ENCODE measurements at regions not wholly inside any gene's neighbourhood (a gene's known extent, or its start where the extent isn't known, plus 50 kb on each side); places are given as distances from the start of the nearest gene placed in this dataset.

- Histone ChIP-seq H3K4me3 (ENCODE audit: insufficient read depth, low read length) (no peak overlapping the region), H3K4me2 (ENCODE audit: insufficient read depth, low read length) (no peak overlapping the region), H3K4me1 (ENCODE audit: insufficient read depth, low read length) (peaks cover 4% of the 10 kb centered on the region), H3K79me2 (ENCODE audit: insufficient read depth, low read length) (no peaks in the 10 kb centered on the region), H2AFZ (ENCODE audit: low read length) (peak overlapping the region; percentile 44), H4K20me1 (ENCODE audit: insufficient read depth, low read length) (no peaks in the 10 kb centered on the region), H3K27ac (ENCODE audit: low read depth, low read length) (no peak overlapping the region), H3K36me3 (ENCODE audit: insufficient read depth, low read length) (no peaks in the 10 kb centered on the region), H3K27me3 (ENCODE audit: insufficient read depth, low read length) (no peaks in the 10 kb centered on the region), H3K9me3 (ENCODE audit: low read depth, low read length) (no peaks in the 10 kb centered on the region)
- no peak for TF ChIP-seq CTCF (IDR thresholded peaks at IDR 0.05; ENCODE audit: extremely low read depth, low read depth, low read length)
- peak; percentile 9 for DNase-seq (ENCODE audit: insufficient read length, low spot score, missing footprints)
Observed at GRCh38 chr16:64196444-64196843, 925.4 kb downstream of the CDH11 start.

- H3K9me3 ChIP-seq (ENCODE audit: low read depth, low read length) = no peaks in the 10 kb centered on the region
- H3K27ac ChIP-seq (ENCODE audit: low read depth, low read length) = no peak overlapping the region
- no peaks in the 10 kb centered on the region for H3K27me3 ChIP-seq (ENCODE audit: insufficient read depth, low read length)
- no peak overlapping the region for H3K4me2 ChIP-seq (ENCODE audit: insufficient read depth, low read length)
- H4K20me1 ChIP-seq (ENCODE audit: insufficient read depth, low read length) = no peaks in the 10 kb centered on the region
- TF ChIP-seq CTCF (IDR thresholded peaks at IDR 0.05; ENCODE audit: extremely low read depth, low read depth, low read length) = no peak
- H3K36me3 ChIP-seq (ENCODE audit: insufficient read depth, low read length) = no peaks in the 10 kb centered on the region
- no peak overlapping the region for H3K4me3 ChIP-seq (ENCODE audit: insufficient read depth, low read length)
- H3K4me1 ChIP-seq (ENCODE audit: insufficient read depth, low read length) = no peaks in the 10 kb centered on the region
- DNase-seq (ENCODE audit: insufficient read length, low spot score, missing footprints) = no peak
- no peaks in the 10 kb centered on the region for H3K79me2 ChIP-seq (ENCODE audit: insufficient read depth, low read length)
- no peak overlapping the region for H2AFZ ChIP-seq (ENCODE audit: low read length)
Observed at GRCh38 chr16:64185954-64186353, 935.9 kb downstream of the CDH11 start.

GRCh38 chr16:64184156-64184555 lies 937.7 kb downstream of the CDH11 start:
- no peak for DNase-seq (ENCODE audit: insufficient read length, low spot score, missing footprints)
- H3K36me3 ChIP-seq (ENCODE audit: insufficient read depth, low read length) = no peaks in the 10 kb centered on the region
- H3K79me2 ChIP-seq (ENCODE audit: insufficient read depth, low read length) = no peaks in the 10 kb centered on the region
- no peaks in the 10 kb centered on the region for H3K4me1 ChIP-seq (ENCODE audit: insufficient read depth, low read length)
- no peak for TF ChIP-seq CTCF (IDR thresholded peaks at IDR 0.05; ENCODE audit: extremely low read depth, low read depth, low read length)
- H3K4me2 ChIP-seq (ENCODE audit: insufficient read depth, low read length) = no peak overlapping the region
- H2AFZ ChIP-seq (ENCODE audit: low read length) = no peak overlapping the region
- H3K27me3 ChIP-seq (ENCODE audit: insufficient read depth, low read length) = no peaks in the 10 kb centered on the region
- H3K27ac ChIP-seq (ENCODE audit: low read depth, low read length) = no peak overlapping the region
- no peaks in the 10 kb centered on the region for H4K20me1 ChIP-seq (ENCODE audit: insufficient read depth, low read length)
- H3K4me3 ChIP-seq (ENCODE audit: insufficient read depth, low read length) = no peak overlapping the region
- no peaks in the 10 kb centered on the region for H3K9me3 ChIP-seq (ENCODE audit: low read depth, low read length)

GRCh38 chr16:64182985-64183384 lies 938.9 kb downstream of the CDH11 start:
- H2AFZ ChIP-seq (ENCODE audit: low read length) = no peak overlapping the region
- no peaks in the 10 kb centered on the region for H3K27me3 ChIP-seq (ENCODE audit: insufficient read depth, low read length)
- H3K36me3 ChIP-seq (ENCODE audit: insufficient read depth, low read length) = no peaks in the 10 kb centered on the region
- H3K79me2 ChIP-seq (ENCODE audit: insufficient read depth, low read length) = no peaks in the 10 kb centered on the region
- H3K27ac ChIP-seq (ENCODE audit: low read depth, low read length) = no peak overlapping the region
- no peaks in the 10 kb centered on the region for H4K20me1 ChIP-seq (ENCODE audit: insufficient read depth, low read length)
- no peak overlapping the region for H3K4me3 ChIP-seq (ENCODE audit: insufficient read depth, low read length)
- H3K4me2 ChIP-seq (ENCODE audit: insufficient read depth, low read length) = no peak overlapping the region
- H3K9me3 ChIP-seq (ENCODE audit: low read depth, low read length) = peaks cover 5% of the 10 kb centered on the region
- DNase-seq (ENCODE audit: insufficient read length, low spot score, missing footprints) = no peak
- no peaks in the 10 kb centered on the region for H3K4me1 ChIP-seq (ENCODE audit: insufficient read depth, low read length)
- TF ChIP-seq CTCF (IDR thresholded peaks at IDR 0.05; ENCODE audit: extremely low read depth, low read depth, low read length) = no peak

All from osteoblast (primary cell).